GM18507 (cell line): ENCODE measurements at regions not wholly inside any gene's neighbourhood (a gene's known extent, or its start where the extent isn't known, plus 50 kb on each side); places are given as distances from the start of the nearest gene placed in this dataset.
"Not testable (repeated sequence)": the region's sequence is repeated elsewhere in the genome, so short reads cannot be mapped to it uniquely, and the experiment has no call there.

Experiments
- DNase-seq: peaks from one replicate; pipeline ENCODE4 v3.0.0; 2011; ENCODE audit warnings: low read depth; ENCODE audit not compliant: insufficient read length; ENCODE audit errors: extremely low spot score
- FAIRE-seq: peaks from 2 replicates; lab custom pipeline; 2011; peaks lifted over from hg19 to GRCh38; lab: Jason Lieb, UNC

- DNase-seq = no peak
- FAIRE-seq = no peak
Measured at GRCh38 chr2:59752512-59752911, 800.9 kb downstream of the BCL11A start.

GRCh38 chr2:59752071-59752470 is 801.4 kb downstream of the BCL11A start:
- FAIRE-seq (no peak), DNase-seq (no peak)

GRCh38 chr2:59751214-59751613 is 802.2 kb downstream of the BCL11A start:
- FAIRE-seq = not testable (repeated sequence)

DNA sequence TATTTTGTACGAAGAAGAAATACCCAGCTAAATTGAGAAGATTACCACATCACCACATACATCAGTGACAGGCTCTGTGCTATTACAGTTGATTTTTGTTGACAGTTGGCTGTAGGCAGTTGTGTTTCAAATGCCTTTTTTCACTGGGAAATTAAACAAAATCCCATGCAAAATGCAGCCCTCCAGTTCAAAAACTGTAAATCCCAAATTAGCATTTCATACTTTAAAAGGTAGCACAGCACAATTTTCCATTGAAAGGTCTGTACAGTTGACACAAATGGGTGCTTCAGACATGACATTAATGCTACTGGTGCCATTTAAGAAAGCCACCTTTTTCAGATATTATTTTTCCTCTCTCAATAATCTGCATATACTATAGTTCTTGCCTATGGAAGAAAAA is 807.2 kb downstream of the BCL11A start:
- no peak for FAIRE-seq
- DNase-seq = no peak

More at GRCh38 chr2:59751214-59751613, 802.2 kb downstream of the BCL11A start:
- not testable (repeated sequence) for DNase-seq

DNA sequence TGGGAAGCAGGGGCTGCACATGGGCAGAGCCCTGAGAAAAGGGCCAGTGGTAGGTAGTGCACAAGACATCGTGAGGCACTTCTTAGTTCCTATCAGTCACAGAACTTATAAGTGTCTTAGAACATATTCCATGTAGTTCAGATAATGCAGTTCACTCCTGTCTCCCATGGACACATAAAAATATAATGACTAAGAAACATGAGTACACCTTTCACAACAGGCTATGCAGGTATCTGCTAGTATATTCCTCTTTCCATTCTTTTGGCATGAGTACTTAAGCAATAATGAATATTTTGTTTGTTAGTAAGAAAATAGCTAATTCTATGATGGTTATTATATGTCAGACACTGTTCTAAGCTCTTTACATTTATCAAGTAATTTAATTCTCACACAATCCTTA is 808.4 kb downstream of the BCL11A start:
- DNase-seq (no peak), FAIRE-seq (no peak)

- FAIRE-seq (no peak), DNase-seq (no peak)
Measured at GRCh38 chr2:59744436-59744835, 809.0 kb downstream of the BCL11A start.

DNA sequence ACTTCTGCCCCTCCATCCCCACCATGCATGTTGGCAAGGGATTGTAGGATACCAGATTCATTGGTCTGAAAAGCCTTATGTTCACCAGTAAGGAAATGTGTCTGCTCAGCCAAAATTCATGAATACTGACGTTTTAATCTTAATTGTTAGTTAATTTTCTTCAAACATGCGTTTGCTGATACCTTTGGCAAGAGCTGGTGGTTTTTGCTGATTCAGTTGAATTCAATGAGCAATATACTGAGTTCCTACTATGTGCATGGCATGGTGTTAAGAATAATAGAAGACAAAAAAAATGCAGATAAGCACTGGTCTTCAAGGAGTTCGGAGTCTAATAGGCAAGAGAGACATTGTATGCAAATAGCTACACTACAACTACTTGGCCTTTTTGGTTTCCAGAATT is 811.6 kb downstream of the BCL11A start:
- no peak for FAIRE-seq
- no peak for DNase-seq

DNA sequence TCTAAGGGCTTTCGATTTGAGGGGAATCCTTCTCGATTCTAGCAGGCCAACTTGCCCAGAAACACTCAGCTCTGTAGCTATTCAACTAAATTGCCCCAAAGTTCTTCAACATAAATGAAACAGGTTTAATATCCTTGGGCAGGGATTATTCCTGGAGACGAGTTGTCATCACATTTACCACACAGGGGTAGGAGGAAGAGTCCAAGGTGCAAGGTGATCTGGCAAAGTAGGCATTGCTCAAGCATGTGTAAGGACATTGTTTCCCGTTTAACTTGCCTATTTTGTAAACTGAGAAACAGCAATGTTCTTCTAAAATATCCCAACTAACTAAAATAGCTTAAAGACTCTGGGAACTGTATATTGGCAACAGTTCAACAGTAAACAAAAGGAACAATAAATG is 814.3 kb downstream of the BCL11A start:
- FAIRE-seq (no peak), DNase-seq (no peak)

DNA sequence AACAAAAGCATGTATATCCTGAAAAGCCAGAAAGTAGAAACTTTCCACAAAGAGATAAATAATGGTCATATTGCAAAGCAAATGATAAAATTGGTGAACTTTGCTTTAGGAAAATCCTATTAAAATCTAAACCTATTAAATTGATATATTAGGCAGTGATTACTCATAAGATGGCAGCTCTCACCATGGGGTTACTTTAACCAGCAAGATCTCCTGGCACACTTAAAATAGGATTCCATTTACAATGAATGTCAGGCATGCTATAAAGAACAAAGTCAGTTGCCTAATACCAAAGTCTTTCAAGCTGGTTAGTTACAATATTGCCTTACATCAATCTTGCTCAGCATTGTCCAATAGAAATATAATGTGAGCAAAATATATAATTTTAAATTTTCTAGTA is 816.2 kb downstream of the BCL11A start:
- FAIRE-seq (no peak), DNase-seq (no peak)

GRCh38 chr2:59734743-59735142 is 818.7 kb downstream of the BCL11A start:
- FAIRE-seq (no peak), DNase-seq (no peak)

DNA sequence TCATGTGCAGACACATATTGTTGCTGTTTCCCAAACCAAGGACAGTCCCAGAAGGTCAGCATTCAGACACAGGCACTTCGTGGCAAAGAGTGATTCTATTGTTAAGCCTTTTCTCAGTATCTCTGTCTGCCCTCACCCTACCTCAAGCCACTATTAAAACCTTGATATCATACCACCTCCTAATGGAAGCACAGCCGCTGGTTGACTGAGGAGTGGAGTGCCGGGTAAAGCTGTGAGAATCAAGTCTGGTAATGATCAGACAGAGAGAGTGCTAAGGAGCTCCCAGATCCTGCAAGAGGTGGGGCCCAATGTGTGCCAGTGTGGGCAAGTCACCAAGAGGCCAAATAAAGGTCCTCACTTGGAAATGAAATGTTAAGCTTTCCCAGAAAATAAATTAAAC is 819.5 kb downstream of the BCL11A start:
- FAIRE-seq (no peak), DNase-seq (no peak)

- FAIRE-seq (no peak), DNase-seq (no peak)
Measured at GRCh38 chr2:59733567-59733930, 819.9 kb downstream of the BCL11A start.

GRCh38 chr2:59732871-59733566 is 820.4 kb downstream of the BCL11A start:
- FAIRE-seq (no peak), DNase-seq (no peak)

GRCh38 chr2:59727121-59727590 is 826.3 kb downstream of the BCL11A start:
- FAIRE-seq = no peak
- DNase-seq = no peak

DNA sequence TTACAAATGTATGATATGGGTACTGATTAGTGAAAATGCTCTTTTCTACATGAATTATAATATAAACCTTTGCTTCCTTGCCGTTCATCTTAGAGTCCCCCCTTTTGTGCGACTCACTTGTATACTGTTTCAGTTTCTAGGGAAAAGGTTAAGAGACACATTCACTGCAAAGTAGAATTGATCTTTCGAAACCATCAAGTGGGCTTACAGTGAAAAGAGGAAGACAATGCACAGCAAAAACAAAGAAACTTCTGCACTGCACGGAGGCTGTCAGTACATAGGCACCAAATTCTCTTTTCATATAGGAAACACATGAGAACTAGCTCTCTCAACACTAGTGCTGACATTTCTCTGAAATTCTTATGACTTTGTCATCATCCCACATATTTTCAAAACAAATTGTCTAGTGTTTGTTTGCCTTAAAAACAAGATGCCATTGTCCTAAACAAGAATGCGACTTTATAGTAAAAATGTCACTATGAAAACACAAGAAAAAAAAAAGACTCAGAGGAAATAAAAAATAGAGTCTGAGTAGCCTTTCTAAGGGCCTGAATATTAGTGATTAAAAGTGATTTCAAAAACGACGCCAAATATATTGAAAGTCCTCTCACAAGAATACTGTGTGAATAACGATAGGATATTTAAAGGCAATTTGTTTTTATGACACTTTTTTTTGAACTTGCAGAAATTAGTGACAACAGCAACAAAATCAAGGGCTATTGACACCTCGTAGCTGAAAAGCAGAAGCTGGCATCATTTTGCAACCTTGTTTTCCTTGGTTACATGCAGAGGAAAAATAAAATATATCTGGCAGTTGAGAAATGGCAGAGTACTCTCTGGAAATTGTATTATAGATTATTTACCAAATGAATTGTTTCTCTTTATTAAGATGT is 827.0 kb downstream of the BCL11A start:
- DNase-seq (no peak), FAIRE-seq (peak; percentile 21)

DNA sequence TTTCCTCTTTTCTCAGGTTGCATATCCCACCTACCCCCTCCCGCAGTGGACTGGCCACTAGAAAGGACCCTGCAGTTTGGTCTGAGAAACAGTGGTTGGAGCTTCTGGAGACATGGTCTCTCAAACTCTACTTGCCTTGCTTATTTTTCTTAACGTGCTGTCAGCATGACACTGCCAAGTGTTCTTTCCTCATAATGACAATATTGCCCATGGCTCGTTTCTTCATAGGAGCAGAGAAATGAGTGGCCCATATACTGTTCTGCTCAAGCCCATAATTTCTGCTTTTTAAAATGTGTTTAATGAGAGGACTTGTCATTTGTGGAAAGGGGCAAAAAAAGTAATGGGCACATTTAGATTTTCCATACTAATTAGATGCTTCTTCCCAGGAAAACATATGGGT is 828.7 kb downstream of the BCL11A start:
- FAIRE-seq = no peak

DNA sequence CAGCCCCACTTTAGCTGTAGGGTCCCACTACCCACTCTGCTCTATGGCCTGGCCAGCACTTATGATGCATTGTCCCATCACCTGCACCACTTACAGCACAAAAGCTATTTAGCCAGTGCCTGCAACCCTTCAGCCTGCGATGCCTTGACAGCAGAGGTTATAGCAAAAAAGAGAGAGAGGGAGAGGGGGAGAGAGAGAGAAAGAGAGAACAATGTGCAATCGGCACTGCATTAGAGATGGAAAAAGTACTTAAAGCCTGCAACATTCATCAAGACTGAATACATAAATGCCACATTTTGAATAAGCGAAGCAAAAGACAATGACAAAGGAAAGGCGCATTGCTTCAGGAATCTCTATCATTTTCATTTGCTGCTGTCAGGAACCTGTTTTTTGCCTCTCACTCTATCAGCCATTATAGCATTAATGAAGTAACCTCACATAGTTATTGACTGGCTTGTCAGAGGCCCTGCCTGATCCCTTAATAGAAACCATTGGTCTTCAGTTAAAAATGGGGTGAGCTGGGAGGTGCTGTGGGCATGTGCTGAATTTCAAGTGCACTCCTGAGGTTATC is 833.1 kb downstream of the BCL11A start:
- FAIRE-seq = no peak
- DNase-seq = no peak

More for the DNA sequence above, 828.7 kb downstream of the BCL11A start:
- no peak for DNase-seq

DNA sequence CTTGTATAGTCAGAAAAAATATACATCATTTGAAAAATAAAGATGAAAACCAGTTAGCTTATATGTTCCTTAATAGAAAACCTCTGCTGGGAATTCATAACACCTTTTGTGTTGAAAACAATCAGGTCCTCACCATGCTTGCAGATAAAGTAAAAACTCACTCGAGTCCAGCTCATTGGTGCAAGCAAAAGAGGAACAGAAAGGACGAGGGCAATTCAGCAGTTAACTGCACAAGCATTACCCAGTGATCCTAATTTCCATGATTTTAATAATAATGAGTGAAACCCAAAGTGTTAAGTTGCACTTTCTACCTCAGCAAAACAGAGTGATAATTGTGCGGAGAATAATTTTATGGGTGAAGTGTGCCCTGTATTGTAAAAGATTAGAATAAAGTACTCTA is 839.9 kb downstream of the BCL11A start:
- FAIRE-seq (no peak), DNase-seq (no peak)

- DNase-seq (no peak), FAIRE-seq (no peak)
Measured at GRCh38 chr2:59711121-59711520, 842.3 kb downstream of the BCL11A start.

DNA sequence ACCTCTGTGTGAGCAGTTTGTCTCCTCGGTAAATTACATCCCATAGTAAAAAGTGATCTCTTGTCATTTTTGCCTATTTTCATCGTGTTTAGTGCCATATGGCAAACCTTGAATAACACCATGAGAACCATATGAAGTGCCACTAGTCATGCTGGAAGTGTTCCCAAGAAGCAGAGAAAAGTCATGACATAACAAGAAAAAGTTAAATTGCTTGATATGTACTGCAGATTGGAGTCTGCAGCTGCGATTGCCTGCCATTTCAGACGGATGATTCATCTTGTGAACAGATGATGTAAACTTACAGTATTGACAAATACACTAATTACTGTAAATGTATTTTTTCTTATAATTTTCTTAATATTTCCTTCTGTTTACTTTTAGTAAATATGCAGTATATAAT is 846.7 kb downstream of the BCL11A start:
- FAIRE-seq = no peak
- no peak for DNase-seq
